NCI-H345 (cell line): ENCODE measurements at regions not wholly inside any gene's neighbourhood (a gene's known extent, or its start where the extent isn't known, plus 50 kb on each side); places are given as distances from the start of the nearest gene placed in this dataset.
"Not testable (repeated sequence)": the region's sequence is repeated elsewhere in the genome, so short reads cannot be mapped to it uniquely, and the experiment has no call there.

Experiments used
- DNase-seq: peaks from one replicate; lab custom pipeline; 2025; lab: John Stamatoyannopoulos, UW

- DNase-seq, result no peak
Measured at GRCh38 chr16:60137891-60138290, 1403.8 kb upstream of the GOT2 start.

GRCh38 chr16:60127196-60127595, 1393.1 kb upstream of the GOT2 start:
- DNase-seq, result no peak

- DNase-seq, result not testable (repeated sequence)
Measured at GRCh38 chr16:60126115-60126514, 1392.0 kb upstream of the GOT2 start.

GRCh38 chr16:60123392-60124023, 1389.4 kb upstream of the GOT2 start:
- DNase-seq, result no peak

GRCh38 chr16:60120586-60120985, 1386.5 kb upstream of the GOT2 start:
- DNase-seq, result no peak

GRCh38 chr16:60110531-60110930, 1376.4 kb upstream of the GOT2 start:
- no peak for DNase-seq

- DNase-seq, result no peak
Measured at GRCh38 chr16:60107871-60108270, 1373.8 kb upstream of the GOT2 start.

GRCh38 chr16:60107437-60107836, 1373.3 kb upstream of the GOT2 start:
- DNase-seq, result no peak

GRCh38 chr16:60100371-60100770, 1366.3 kb upstream of the GOT2 start:
- DNase-seq, result no peak

GRCh38 chr16:60091529-60091928, 1357.4 kb upstream of the GOT2 start:
- DNase-seq, result no peak

- no peak for DNase-seq
Measured at GRCh38 chr16:60091071-60091470, 1357.0 kb upstream of the GOT2 start.

GRCh38 chr16:60087530-60087929, 1353.4 kb upstream of the GOT2 start:
- no peak for DNase-seq

- DNase-seq, result not testable (repeated sequence)
Measured at GRCh38 chr16:60078819-60079218, 1344.7 kb upstream of the GOT2 start.

- no peak for DNase-seq
Measured at GRCh38 chr16:60077861-60078260, 1343.7 kb upstream of the GOT2 start.

- no peak for DNase-seq
Measured at GRCh38 chr16:60074378-60074777, 1340.3 kb upstream of the GOT2 start.

GRCh38 chr16:60073376-60073775, 1339.3 kb upstream of the GOT2 start:
- DNase-seq, result no peak

- DNase-seq, result no peak
Measured at GRCh38 chr16:60064026-60064425, 1329.9 kb upstream of the GOT2 start.

- DNase-seq, result no peak
Measured at GRCh38 chr16:60061396-60061795, 1327.3 kb upstream of the GOT2 start.

GRCh38 chr16:60060731-60061130, 1326.6 kb upstream of the GOT2 start:
- DNase-seq, result no peak

GRCh38 chr16:60059141-60059540, 1325.0 kb upstream of the GOT2 start:
- DNase-seq, result no peak

GRCh38 chr16:60041671-60042070, 1307.6 kb upstream of the GOT2 start:
- no peak for DNase-seq

GRCh38 chr16:60031740-60032139, 1297.6 kb upstream of the GOT2 start:
- DNase-seq, result no peak

- no peak for DNase-seq
Measured at GRCh38 chr16:60027351-60027750, 1293.2 kb upstream of the GOT2 start.

GRCh38 chr16:60013076-60013475, 1279.0 kb upstream of the GOT2 start:
- DNase-seq, result no peak

- DNase-seq, result no peak
Measured at GRCh38 chr16:60001523-60001922, 1267.4 kb upstream of the GOT2 start.
